ENCODE measurements at regions not wholly inside any gene's neighbourhood (a gene's known extent, or its start where the extent isn't known, plus 50 kb on each side); places are given as distances from the start of the nearest gene placed in this dataset.

DNA sequence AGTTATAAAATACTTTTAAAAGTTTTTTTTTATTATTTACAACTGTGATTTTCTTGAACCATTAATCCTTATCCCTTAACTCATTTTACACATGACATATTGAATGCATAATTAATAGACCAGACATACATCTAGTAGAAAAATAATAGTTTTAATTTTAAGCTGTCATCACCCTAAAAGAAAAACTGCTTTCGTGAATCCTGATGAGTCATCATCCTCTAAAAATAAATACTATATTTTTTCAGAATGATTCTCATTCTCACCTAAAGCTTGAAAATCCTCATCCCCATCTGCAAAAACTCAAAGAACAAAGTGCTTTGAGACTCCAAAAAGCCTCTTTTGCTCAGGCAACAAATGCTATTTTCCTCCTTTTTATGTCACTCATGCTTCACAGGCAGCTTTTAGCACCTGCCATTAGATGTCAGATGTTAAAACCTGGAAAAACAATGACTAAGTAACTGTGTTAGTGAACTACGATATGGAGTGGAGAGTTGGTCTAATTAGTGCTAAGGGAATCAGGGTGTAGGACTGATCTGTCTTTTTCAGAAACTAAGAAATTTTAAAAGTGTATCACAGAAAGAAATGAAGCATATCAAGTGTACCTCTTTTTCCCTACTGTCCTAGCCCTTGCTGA is 297.6 kb downstream of the TMX3 start:
- TF ChIP-seq, protein P1, sequence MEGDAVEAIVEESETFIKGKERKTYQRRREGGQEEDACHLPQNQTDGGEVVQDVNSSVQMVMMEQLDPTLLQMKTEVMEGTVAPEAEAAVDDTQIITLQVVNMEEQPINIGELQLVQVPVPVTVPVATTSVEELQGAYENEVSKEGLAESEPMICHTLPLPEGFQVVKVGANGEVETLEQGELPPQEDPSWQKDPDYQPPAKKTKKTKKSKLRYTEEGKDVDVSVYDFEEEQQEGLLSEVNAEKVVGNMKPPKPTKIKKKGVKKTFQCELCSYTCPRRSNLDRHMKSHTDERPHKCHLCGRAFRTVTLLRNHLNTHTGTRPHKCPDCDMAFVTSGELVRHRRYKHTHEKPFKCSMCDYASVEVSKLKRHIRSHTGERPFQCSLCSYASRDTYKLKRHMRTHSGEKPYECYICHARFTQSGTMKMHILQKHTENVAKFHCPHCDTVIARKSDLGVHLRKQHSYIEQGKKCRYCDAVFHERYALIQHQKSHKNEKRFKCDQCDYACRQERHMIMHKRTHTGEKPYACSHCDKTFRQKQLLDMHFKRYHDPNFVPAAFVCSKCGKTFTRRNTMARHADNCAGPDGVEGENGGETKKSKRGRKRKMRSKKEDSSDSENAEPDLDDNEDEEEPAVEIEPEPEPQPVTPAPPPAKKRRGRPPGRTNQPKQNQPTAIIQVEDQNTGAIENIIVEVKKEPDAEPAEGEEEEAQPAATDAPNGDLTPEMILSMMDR (IDR thresholded peaks at IDR 0.05; ENCODE audit: low read length) = no peak
- TF ChIP-seq EZH2 (IDR thresholded peaks at IDR 0.05; ENCODE audit: borderline replicate concordance, low read length) = no peak

Measured in OCI-LY1 (cell line).